GM23248 (cell line): ENCODE measurements at regions not wholly inside any gene's neighbourhood (a gene's known extent, or its start where the extent isn't known, plus 50 kb on each side); places are given as distances from the start of the nearest gene placed in this dataset.

ENCODE experiments used
- DNase-seq: peaks from one replicate; pipeline ENCODE4 v3.0.0-alpha.2; 2015
- H2AFZ ChIP-seq: fragments of 200-600 bp; sonication (generic); 2 replicates; pipeline ENCODE4 v1.6.1; 2016; ENCODE audit warnings: antibody characterized with exemption
- H3F3A ChIP-seq: fragments of 200-600 bp; sonication (generic); 2 replicates; pipeline ENCODE4 v1.6.1; 2016; ENCODE audit warnings: mild to moderate bottlenecking, antibody characterized with exemption, mixed run types; ENCODE audit not compliant: insufficient read depth
- H3K27ac ChIP-seq: fragments of 200-600 bp; sonication (generic); 2 replicates; pipeline ENCODE4 v1.5.1; 2016; ENCODE audit warnings: mild to moderate bottlenecking
- H3K27me3 ChIP-seq: fragments of 200-600 bp; sonication (generic); replicated peaks from 2 replicates; pipeline ENCODE4 v1.6.1; 2016; ENCODE audit warnings: mild to moderate bottlenecking; ENCODE audit not compliant: insufficient read depth
- H3K36me3 ChIP-seq: fragments of 200-600 bp; sonication (generic); 2 replicates; pipeline ENCODE4 v1.6.1; 2016; ENCODE audit warnings: low read depth, mild to moderate bottlenecking
- H3K4me1 ChIP-seq: fragments of 200-600 bp; sonication (generic); 2 replicates; pipeline ENCODE4 v1.6.1; 2016; ENCODE audit warnings: mild to moderate bottlenecking; ENCODE audit not compliant: insufficient read depth
- H3K4me2 ChIP-seq: fragments of 200-600 bp; sonication (generic); one replicate; pipeline ENCODE4 v1.6.1; 2016; ENCODE audit warnings: mild to moderate bottlenecking; ENCODE audit not compliant: unreplicated experiment
- H3K4me3 ChIP-seq: fragments of 200-600 bp; sonication (generic); 2 replicates; pipeline ENCODE4 v1.5.1; 2016; ENCODE audit warnings: mild to moderate bottlenecking
- H3K79me2 ChIP-seq: fragments of 200-600 bp; sonication (generic); 2 replicates; pipeline ENCODE4 v1.6.1; 2016; ENCODE audit warnings: mild to moderate bottlenecking; ENCODE audit not compliant: insufficient read depth
- H3K9ac ChIP-seq: fragments of 200-600 bp; sonication (generic); 2 replicates; pipeline ENCODE4 v1.6.1; 2016; ENCODE audit warnings: mild to moderate bottlenecking
- H3K9me2 ChIP-seq: fragments of 200-600 bp; sonication (generic); 2 replicates; pipeline ENCODE4 v1.6.1; 2016; ENCODE audit warnings: mixed run types, mild to moderate bottlenecking, moderate library complexity; ENCODE audit not compliant: insufficient read depth
- H3K9me3 ChIP-seq: fragments of 200-600 bp; sonication (generic); one replicate; pipeline ENCODE4 v1.6.1; 2017; ENCODE audit warnings: low read depth
- H4K20me1 ChIP-seq: fragments of 200-600 bp; sonication (generic); 2 replicates; pipeline ENCODE4 v1.6.0; 2016; ENCODE audit not compliant: insufficient read depth
- EZH2 ChIP-seq: fragments of 200-600 bp; sonication (generic); IDR thresholded peaks from 2 replicates; pipeline ENCODE4 v1.6.1; 2018; ENCODE audit warnings: antibody characterized with exemption, mild to moderate bottlenecking; ENCODE audit not compliant: insufficient read depth, poor library complexity, severe bottlenecking
- EZH2phosphoT487 ChIP-seq: fragments of 200-600 bp; sonication (generic); IDR thresholded peaks from 2 replicates; pipeline ENCODE4 v1.6.1; 2018; ENCODE audit warnings: antibody characterized with exemption, moderate library complexity, mild to moderate bottlenecking, low read depth; ENCODE audit not compliant: insufficient read depth
- WGBS, 2 experiments: methylation state at CpG; one replicate each; pipeline ENCODE4 v1.1.6; 2015 to 2017; ENCODE audit warnings: low lambda C conversion rate in 2 of 2, low coverage in 1 of 2; ENCODE audit errors: missing lambda C conversion rate in 2 of 2; 5-methylcytosine and 5-hydroxymethylcytosine counted together
- in situ Hi-C: fragments of 300-500 bp; cut with MboI; formaldehyde crosslinking; loops from 2 replicates; pipeline ENCODE4 v1.15.0; 2020

DNA sequence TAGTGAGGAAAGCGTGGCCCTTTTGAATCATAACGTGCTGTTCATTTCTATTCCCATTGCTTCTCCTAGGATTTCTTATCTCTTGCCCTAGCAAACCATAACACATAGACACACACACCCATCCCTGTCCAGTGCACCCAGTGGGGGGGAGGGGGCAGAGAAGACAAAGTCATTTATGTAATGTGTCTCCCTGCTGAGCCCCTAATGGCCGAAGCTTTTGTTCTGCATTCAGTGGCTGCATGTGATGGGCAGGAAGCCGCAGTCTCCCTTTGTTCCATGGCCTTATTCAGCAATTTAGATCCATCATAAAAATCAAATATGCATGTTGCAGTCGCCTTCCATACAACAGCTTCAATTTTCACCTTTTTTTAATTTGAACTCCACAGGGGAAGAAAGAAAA lies 325.4 kb downstream of the ZFHX3 start:
- Histone ChIP-seq H3K27me3 (no peaks in the 10 kb centered on the region), H3K9me2 (no peaks in the 10 kb centered on the region)

DNA sequence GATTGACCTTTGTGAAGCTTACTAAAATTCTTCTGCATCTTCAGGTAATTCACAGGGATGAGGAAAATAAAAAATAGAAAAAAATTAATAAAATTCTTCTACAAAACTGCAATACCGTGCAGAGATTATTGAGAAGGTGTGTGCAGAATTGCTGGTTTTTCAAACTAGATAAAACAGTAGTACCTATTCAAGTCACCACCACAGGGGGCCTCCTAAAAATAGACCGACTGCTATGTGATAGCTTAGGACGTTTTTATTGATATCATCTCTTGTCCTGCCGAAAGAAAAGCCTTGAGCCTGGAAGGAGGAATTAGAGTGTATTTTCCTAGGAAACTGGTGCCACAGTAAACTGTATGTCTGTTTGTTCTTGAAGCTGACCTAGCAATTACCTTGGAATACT lies 325.9 kb downstream of the ZFHX3 start:
- no peaks in the 10 kb centered on the region for H3K9me2 ChIP-seq
- H3K4me1 ChIP-seq: peaks cover 6% of the 10 kb centered on the region; the same call in 1 of the 2 replicates
- no peaks in the 10 kb centered on the region for H3K27me3 ChIP-seq
- DNase-seq: no peak
- H2AFZ ChIP-seq: no peak overlapping the region
- H3K9me3 ChIP-seq: no peaks in the 10 kb centered on the region
- in situ Hi-C loops: no loop called here
- WGBS, 2 experiments: 76 to 78% methylated on average over 4 of the region's 4 CpGs
- 0 out of 2 replicates have a peak, but pooled peaks cover 4% of the 10 kb centered on the region for H3F3A ChIP-seq
- no peak overlapping the region for H3K4me2 ChIP-seq
- no peaks in the 10 kb centered on the region for H4K20me1 ChIP-seq
- H3K36me3 ChIP-seq: no peaks in the 10 kb centered on the region
- no peaks in the 10 kb centered on the region for H3K79me2 ChIP-seq
- H3K9ac ChIP-seq: no peak overlapping the region
- H3K27ac ChIP-seq: no peak overlapping the region
- TF ChIP-seq EZH2phosphoT487: no peak
- TF ChIP-seq EZH2: no peak
- no peak overlapping the region for H3K4me3 ChIP-seq

More for the DNA sequence above, 325.4 kb downstream of the ZFHX3 start:
- H3K79me2 ChIP-seq: no peaks in the 10 kb centered on the region
- H3K4me3 ChIP-seq: no peak overlapping the region
- TF ChIP-seq EZH2phosphoT487 (no peak), EZH2 (no peak)
- H4K20me1 ChIP-seq: no peaks in the 10 kb centered on the region
- peaks cover 6% of the 10 kb centered on the region; the same call in 1 of the 2 replicates for H3K4me1 ChIP-seq
- no peak overlapping the region for H3K9ac ChIP-seq
- no peaks in the 10 kb centered on the region for H3K9me3 ChIP-seq
- no peak for DNase-seq
- 78 to 80% methylated on average over 5 of the region's 5 CpGs for WGBS, 2 experiments
- 0 out of 2 replicates have a peak, but pooled peaks cover 4% of the 10 kb centered on the region for H3F3A ChIP-seq
- H3K4me2 ChIP-seq: no peak overlapping the region
- no peak overlapping the region for H2AFZ ChIP-seq
- no peaks in the 10 kb centered on the region for H3K36me3 ChIP-seq
- H3K27ac ChIP-seq: no peak overlapping the region
- in situ Hi-C loops: no loop called here

DNA sequence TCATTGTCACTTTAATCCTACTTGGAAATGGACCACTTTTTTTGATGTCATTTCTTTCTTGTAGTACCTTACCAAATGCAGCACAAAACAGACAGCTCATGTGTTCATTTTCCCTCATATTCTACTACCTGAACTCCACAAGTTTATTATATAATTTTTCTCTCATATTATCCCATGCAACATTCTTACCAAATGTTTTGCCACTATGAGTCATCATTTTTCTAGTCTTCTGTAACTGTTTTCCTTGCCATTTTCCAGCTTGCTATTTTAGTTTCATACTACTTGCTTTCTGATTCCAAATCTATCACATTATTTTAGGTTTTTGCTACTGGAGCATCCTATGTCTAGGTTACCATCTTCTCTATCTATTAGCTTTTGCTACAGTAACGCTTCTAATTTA lies 332.7 kb downstream of the ZFHX3 start:
- H3K4me3 ChIP-seq: no peak overlapping the region
- in situ Hi-C loops: no loop called here
- no peaks in the 10 kb centered on the region for H4K20me1 ChIP-seq
- WGBS, 2 experiments: 86 to 100% methylated on average over 1 of the region's 1 CpG
- H3K9me3 ChIP-seq: no peaks in the 10 kb centered on the region
- no peaks in the 10 kb centered on the region for H3K36me3 ChIP-seq
- H3K27me3 ChIP-seq: no peaks in the 10 kb centered on the region
- H2AFZ ChIP-seq: no peak overlapping the region
- H3K4me1 ChIP-seq: no peaks in the 10 kb centered on the region; the same call in 1 of the 2 replicates
- no peak overlapping the region for H3K4me2 ChIP-seq
- no peak for TF ChIP-seq EZH2phosphoT487
- TF ChIP-seq EZH2: no peak
- H3K9ac ChIP-seq: no peak overlapping the region
- H3K9me2 ChIP-seq: no peaks in the 10 kb centered on the region
- no peaks in the 10 kb centered on the region for H3K79me2 ChIP-seq
- DNase-seq: peak; percentile 56
- no peaks in the 10 kb centered on the region for H3F3A ChIP-seq
- no peak overlapping the region for H3K27ac ChIP-seq

DNA sequence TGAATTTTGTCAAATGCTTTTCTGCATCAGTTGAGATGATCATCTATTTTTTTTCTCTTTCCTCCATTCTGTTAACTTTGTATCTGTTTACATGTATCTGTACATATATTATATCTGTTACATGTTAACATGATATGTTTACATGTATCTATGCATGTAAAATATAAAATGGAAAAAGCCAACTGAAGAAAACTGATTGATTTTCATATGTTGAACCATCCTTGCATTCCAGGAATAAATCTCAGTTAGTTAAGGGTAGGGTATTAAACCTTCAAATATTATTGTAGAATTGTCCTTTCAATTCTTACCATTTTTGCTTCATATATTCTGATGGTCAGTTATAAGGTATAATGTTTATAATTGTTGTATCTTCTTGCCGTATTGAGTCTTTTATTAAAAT lies 336.1 kb downstream of the ZFHX3 start:
- no peak overlapping the region for H3K4me2 ChIP-seq
- no peaks in the 10 kb centered on the region for H3K27me3 ChIP-seq
- H3K9ac ChIP-seq: no peak overlapping the region
- no peaks in the 10 kb centered on the region for H3K9me2 ChIP-seq
- no peaks in the 10 kb centered on the region for H3F3A ChIP-seq
- H3K36me3 ChIP-seq: no peaks in the 10 kb centered on the region
- no peak for TF ChIP-seq EZH2
- TF ChIP-seq EZH2phosphoT487: no peak
- WGBS, 2 experiments: 85 to 87% methylated on average over 1 of the region's 1 CpG
- no peak overlapping the region for H3K4me3 ChIP-seq
- H3K79me2 ChIP-seq: no peaks in the 10 kb centered on the region
- H3K27ac ChIP-seq: no peak overlapping the region
- H3K9me3 ChIP-seq: no peaks in the 10 kb centered on the region
- in situ Hi-C loops: no loop called here
- no peaks in the 10 kb centered on the region for H4K20me1 ChIP-seq
- no peak overlapping the region for H2AFZ ChIP-seq
- peak; percentile 6 for DNase-seq
- no peaks in the 10 kb centered on the region; the same call in 1 of the 2 replicates for H3K4me1 ChIP-seq

DNA sequence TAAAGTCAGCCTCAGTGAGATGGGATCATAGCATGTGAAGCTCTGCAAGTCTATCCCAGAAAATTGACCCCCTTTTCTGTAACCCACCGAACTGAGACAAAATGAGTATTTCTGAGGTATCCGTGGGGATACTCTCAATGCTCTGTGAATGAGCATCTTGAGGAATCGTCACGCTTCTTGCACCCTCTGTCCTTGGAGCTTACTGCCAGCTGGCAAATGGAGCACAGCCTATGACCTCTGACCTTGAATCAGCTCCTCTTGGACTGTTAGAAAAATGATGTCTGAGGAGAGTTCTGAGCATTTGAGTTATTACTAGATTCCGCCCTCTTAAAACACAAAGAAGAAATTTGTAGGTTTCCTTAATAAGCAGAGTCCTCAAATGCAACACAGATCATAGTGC lies 342.1 kb downstream of the ZFHX3 start:
- Histone ChIP-seq H4K20me1 (no peaks in the 10 kb centered on the region), H3K9me2 (no peaks in the 10 kb centered on the region), H3K27me3 (no peaks in the 10 kb centered on the region), H3K27ac (no peak overlapping the region), H3K4me3 (no peak overlapping the region), H3K4me1 (no peaks in the 10 kb centered on the region), H3K9me3 (no peaks in the 10 kb centered on the region), H2AFZ (no peak overlapping the region), H3K36me3 (no peaks in the 10 kb centered on the region), H3K9ac (no peak overlapping the region), H3F3A (no peaks in the 10 kb centered on the region), H3K79me2 (no peaks in the 10 kb centered on the region), H3K4me2 (no peak overlapping the region)
- no peak for DNase-seq
- in situ Hi-C loops: no loop called here
- TF ChIP-seq EZH2phosphoT487 (no peak), EZH2 (no peak)
- 68 to 73% methylated on average over 5 of the region's 5 CpGs for WGBS, 2 experiments
